Naive thymus-derived CD8-positive, alpha-beta T cell (primary cell): ENCODE measurements at regions not wholly inside any gene's neighbourhood (a gene's known extent, or its start where the extent isn't known, plus 50 kb on each side); places are given as distances from the start of the nearest gene placed in this dataset.

Experiments used
- ATAC-seq, 2 donors: fragments of 150-1000 bp; cut with Tn5 transposase in 1 of 2; sonication (Bioruptor Pico), chemical (Tn5 transposase) in 1 of 2; 1 replicate in 1 of 2; 2 replicates in 1 of 2; pipeline ENCODE4 v1.10.0; 2021; ENCODE audit warnings: mild to moderate bottlenecking in 2 of 2, moderate library complexity in 2 of 2
- POLR2A ChIA-PET: fragments of 350-600 bp; sonication (Branson Sonifier 250); formaldehyde crosslinking; loops from one replicate; lab custom pipeline; 2021; ENCODE audit warnings: antibody characterized with exemption; lab: Charles Lee
- DNase-seq, 10 donors: peaks; one replicate each; pipeline versions ENCODE4 v3.0.0 to v3.0.0-alpha.2; 2020 to 2022
- H3K27ac Mint-ChIP-seq, 10 donors: one replicate each; pipeline ENCODE4 v1.8.0; 2020 to 2022; ENCODE audit warnings: mild to moderate bottlenecking in 10 of 10, mixed read lengths in 10 of 10, moderate library complexity in 4 of 10, inconsistent platforms in 1 of 10
- H3K27me3 Mint-ChIP-seq, 5 donors: one replicate each; pipeline ENCODE4 v1.8.0; 2021 to 2022; ENCODE audit warnings: mixed read lengths in 5 of 5
- H3K36me3 Mint-ChIP-seq, 3 donors: one replicate each; pipeline ENCODE4 v1.8.0; 2020 to 2022; ENCODE audit warnings: mixed read lengths in 3 of 3, mild to moderate bottlenecking in 2 of 3, inconsistent platforms in 1 of 3
- H3K4me1 Mint-ChIP-seq, 4 donors: one replicate each; pipeline ENCODE4 v1.8.0; 2021 to 2022; ENCODE audit warnings: mixed read lengths in 4 of 4
- H3K4me3 Mint-ChIP-seq, 10 donors: one replicate each; pipeline ENCODE4 v1.8.0; 2020 to 2022; ENCODE audit warnings: mild to moderate bottlenecking in 10 of 10, mixed read lengths in 10 of 10, moderate library complexity in 6 of 10, inconsistent platforms in 1 of 10
- H3K9me3 Mint-ChIP-seq, 9 donors: one replicate each; pipeline ENCODE4 v1.8.0; 2020 to 2022; ENCODE audit warnings: mixed read lengths in 9 of 9, mild to moderate bottlenecking in 3 of 9, inconsistent platforms in 1 of 9, moderate library complexity in 1 of 9

DNA sequence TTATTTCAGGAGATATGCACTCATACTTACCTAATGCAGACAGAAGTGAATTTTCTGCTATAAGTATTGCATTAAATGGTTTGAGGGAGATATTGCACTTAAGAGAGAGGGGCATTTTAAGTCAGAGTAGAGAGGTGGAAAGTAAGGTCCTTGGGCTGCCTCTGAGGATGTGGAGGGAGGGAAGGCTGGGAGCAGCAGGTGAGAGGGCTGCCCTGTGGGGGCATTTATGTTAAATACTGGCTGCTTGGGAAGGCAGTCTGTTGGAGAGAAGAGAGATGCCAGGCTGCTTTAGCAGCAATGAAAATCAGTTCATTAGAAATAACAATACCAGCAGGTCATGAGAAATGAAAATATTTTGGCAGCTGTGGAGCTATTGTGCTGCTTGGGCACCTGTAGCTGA, 576.2 kb upstream of the HS6ST1 start:
- ATAC-seq (no peak), DNase-seq (no peak)
- POLR2A ChIA-PET, result no interaction called here
- Mint-ChIP-seq H3K27me3 (peaks cover 0 to 8% (median 0%) of the 10 kb centered on the region in 5 donors), H3K36me3 (no peaks in the 10 kb centered on the region), H3K9me3 (peaks cover 0 to 2% (median 0%) of the 10 kb centered on the region in 9 donors), H3K27ac (no peak overlapping the region), H3K4me3 (no peak overlapping the region), H3K4me1 (no peaks in the 10 kb centered on the region)

DNA sequence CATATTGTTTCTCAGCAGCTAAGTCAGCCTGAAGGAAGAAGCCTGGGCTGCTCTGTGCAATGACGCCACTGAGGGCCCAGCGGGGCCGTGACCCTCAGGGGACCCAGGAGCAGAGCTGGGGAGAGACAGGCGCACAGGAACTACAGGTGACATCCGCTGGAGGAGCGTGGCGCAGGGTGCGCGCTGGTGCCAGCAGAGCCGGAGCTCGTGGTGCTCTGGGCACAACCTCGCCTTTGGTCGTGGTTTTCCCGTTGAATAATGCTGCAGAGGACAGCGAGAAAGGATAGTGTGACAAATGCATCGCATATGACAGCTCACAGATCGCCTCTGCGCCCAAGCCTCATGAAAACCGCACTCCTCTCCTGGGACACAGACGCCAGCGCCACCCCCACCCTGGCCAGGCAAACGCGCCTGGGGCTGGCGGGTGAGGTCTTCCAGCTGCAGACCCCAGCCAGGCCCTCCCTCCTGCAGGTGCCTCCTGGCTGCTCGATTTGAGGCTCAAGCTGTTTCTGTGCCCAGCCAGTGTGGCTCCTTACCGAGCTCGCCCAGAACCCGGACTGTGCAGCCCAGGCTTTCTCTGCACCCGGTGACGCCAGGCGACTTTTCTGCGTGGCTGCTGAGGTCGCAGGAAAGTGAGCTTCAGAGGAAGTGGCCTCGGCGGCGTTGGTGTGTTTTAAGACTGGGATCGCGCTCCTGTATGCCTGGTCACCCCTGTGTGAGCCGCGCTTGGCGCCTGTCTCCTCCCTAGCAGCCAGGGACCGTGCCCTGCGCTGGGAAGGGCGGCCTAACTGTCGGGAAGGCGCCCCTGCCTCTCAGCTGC, 583.1 kb upstream of the HS6ST1 start:
- Mint-ChIP-seq H3K27me3 (peaks cover 0 to 5% (median 3%) of the 10 kb centered on the region in 5 donors), H3K4me3 (no peak overlapping the region), H3K36me3 (no peaks in the 10 kb centered on the region), H3K9me3 (peaks cover 0 to 4% (median 0%) of the 10 kb centered on the region in 9 donors), H3K4me1 (peaks cover 0 to 5% (median 0%) of the 10 kb centered on the region in 4 donors), H3K27ac (no peak overlapping the region)
- ATAC-seq, result no peak
- POLR2A ChIA-PET, result no interaction called here
- peak in 1 of 10 donors; percentile 54 for DNase-seq

DNA sequence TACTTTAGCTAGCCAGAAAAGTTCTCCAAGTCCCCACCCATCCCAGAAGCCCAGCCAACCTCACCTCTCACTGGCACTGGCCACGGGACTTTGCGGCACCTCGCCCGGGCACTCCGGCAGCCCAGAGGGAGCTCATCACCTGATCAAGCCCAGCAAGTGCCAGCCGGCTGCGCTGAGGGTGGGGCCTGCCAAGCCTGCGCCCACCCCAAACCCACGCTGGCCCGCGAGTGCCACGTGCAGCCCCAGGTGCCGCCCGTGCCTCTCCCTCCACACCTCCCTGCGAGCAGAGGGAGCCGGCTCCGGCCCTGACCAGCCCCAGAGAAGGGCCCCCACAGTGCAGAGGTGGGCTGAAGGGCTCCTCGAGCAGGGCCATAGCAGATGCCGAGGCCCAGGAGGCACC, 585.0 kb upstream of the HS6ST1 start:
- H3K27me3 Mint-ChIP-seq, result peaks cover 0 to 4% (median 0%) of the 10 kb centered on the region in 5 donors
- ATAC-seq (no peak), DNase-seq (peak in 1 of 10 donors; percentile 60)
- no peaks in the 10 kb centered on the region for H3K36me3 Mint-ChIP-seq
- H3K4me3 Mint-ChIP-seq, result no peak overlapping the region
- H3K4me1 Mint-ChIP-seq, result peaks cover 0 to 5% (median 0%) of the 10 kb centered on the region in 4 donors
- POLR2A ChIA-PET, result no interaction called here
- H3K27ac Mint-ChIP-seq, result no peak overlapping the region
- peaks cover 0 to 4% (median 0%) of the 10 kb centered on the region in 9 donors for H3K9me3 Mint-ChIP-seq

DNA sequence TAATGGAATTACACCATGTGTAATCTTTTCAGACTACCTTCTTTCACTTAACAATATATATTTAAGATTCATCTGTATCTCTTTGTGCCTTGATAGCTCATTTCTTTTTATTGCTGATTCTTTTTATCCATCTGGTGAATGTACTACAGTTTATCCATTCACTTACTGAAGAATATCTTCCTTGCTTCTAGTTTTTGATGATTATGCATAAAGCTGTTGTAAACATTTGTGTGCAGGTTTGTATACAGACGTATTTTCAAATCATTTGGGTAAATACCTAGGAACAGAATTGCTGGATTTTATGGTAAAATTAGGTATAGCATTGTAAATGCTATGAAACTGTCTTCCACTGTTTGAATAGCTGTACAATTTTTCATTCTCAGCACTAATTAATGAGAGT, 592.6 kb upstream of the HS6ST1 start:
- Mint-ChIP-seq H3K27me3 (peaks cover 0 to 1% (median 0%) of the 10 kb centered on the region in 5 donors), H3K27ac (no peak overlapping the region), H3K4me3 (no peak overlapping the region), H3K36me3 (no peaks in the 10 kb centered on the region), H3K9me3 (peaks cover 0 to 17% (median 3%) of the 10 kb centered on the region in 9 donors), H3K4me1 (no peaks in the 10 kb centered on the region)
- no peak for ATAC-seq
- DNase-seq, result no peak
- POLR2A ChIA-PET, result no interaction called here

DNA sequence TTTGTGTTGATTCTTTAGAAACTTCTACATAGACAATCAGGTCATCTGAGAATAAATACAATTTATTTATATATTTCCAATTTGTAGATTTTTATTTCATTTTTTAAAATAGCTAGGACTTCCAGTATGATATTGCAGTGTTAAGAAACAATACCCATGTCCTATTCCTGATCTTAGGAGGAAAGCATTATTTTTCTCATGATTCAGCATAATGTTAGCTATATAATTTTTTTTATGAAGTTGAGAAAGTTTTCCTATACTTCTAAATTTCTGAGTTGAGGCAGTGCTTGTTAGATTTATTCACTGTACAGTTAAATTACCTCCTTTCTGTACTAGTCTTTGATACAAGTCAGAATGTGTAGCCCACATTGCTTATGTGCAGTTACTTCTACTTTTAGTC, 595.7 kb upstream of the HS6ST1 start:
- no peaks in the 10 kb centered on the region for H3K4me1 Mint-ChIP-seq
- POLR2A ChIA-PET, result no interaction called here
- H3K4me3 Mint-ChIP-seq, result no peak overlapping the region
- H3K27me3 Mint-ChIP-seq, result peaks cover 0 to 3% (median 0%) of the 10 kb centered on the region in 5 donors
- H3K36me3 Mint-ChIP-seq, result no peaks in the 10 kb centered on the region
- H3K9me3 Mint-ChIP-seq, result peaks cover 0 to 22% (median 10%) of the 10 kb centered on the region in 9 donors
- DNase-seq, result no peak
- H3K27ac Mint-ChIP-seq, result no peak overlapping the region
- no peak for ATAC-seq

DNA sequence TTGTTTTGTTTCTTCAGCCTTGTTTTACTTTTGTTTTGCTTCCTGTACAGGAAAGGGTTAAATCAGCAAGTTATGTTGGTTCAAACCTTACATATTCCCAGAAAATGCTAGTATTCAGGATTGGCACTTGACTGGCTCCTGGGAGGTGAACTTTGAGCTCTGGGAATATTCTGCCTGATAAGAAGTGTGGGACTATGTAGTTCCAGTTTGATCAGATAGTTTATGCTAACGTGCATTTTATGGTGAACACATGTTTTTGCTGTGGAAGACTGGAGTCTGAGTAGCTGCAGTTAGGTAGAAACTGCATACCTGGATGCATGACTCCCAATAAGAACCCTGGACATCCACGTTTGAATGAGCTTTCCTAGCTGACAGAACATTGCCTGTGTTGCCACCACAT, 603.1 kb upstream of the HS6ST1 start:
- Mint-ChIP-seq H3K4me1 (peaks cover 0 to 2% (median 0%) of the 10 kb centered on the region in 4 donors), H3K9me3 (peaks cover 0 to 16% (median 10%) of the 10 kb centered on the region in 9 donors), H3K36me3 (no peaks in the 10 kb centered on the region), H3K27ac (no peak overlapping the region), H3K27me3 (peaks cover 0 to 14% (median 0%) of the 10 kb centered on the region in 5 donors), H3K4me3 (no peak overlapping the region)
- no peak for DNase-seq
- ATAC-seq, result no peak
- POLR2A ChIA-PET, result no interaction called here

DNA sequence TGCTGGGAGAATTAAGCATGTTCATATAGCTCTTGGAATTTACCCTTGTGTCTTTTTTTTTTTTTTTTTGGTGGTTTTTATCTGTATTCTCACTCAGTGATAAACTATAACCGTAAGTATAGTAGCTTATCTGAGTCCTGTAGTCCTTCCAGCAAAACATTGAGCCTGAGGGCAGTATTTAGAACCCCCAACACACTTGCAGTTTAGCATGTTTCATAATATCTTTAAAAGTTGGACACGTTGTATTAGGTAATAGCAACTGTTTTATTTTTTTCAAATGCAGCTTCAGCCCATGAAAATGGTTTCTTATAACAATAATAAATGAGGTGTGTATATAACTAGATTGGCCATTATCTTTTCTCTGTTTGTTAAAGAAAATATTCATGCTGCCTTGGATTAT, 603.5 kb upstream of the HS6ST1 start:
- POLR2A ChIA-PET, result no interaction called here
- no peak for ATAC-seq
- H3K27me3 Mint-ChIP-seq, result peaks cover 0 to 14% (median 0%) of the 10 kb centered on the region in 5 donors
- H3K4me1 Mint-ChIP-seq, result peaks cover 0 to 2% (median 0%) of the 10 kb centered on the region in 4 donors
- no peaks in the 10 kb centered on the region for H3K36me3 Mint-ChIP-seq
- no peak overlapping the region for H3K4me3 Mint-ChIP-seq
- no peak overlapping the region for H3K27ac Mint-ChIP-seq
- DNase-seq, result no peak
- peaks cover 0 to 13% (median 9%) of the 10 kb centered on the region in 9 donors for H3K9me3 Mint-ChIP-seq

DNA sequence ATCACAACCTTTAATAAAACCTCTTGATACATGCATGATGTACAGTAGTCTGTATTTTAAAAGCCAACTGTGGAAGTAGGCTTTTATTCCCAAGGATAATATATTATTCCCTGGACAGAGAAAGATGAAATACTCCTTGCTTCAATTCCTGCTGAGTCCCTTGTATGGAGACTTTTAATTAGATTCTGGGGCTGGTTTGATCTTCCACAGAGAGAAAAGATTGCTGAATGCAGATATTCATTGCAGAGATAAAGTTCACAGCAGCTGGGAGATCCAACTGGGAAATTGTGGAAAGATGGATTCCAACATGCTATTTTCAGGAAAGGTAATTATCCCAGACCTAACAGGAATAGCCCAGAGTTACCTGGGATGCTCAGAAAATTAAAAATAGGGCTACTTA, 607.0 kb upstream of the HS6ST1 start:
- Mint-ChIP-seq H3K27me3 (peaks cover 0 to 10% (median 0%) of the 10 kb centered on the region in 5 donors), H3K36me3 (no peaks in the 10 kb centered on the region), H3K9me3 (peaks cover 0 to 11% (median 2%) of the 10 kb centered on the region in 9 donors)

DNA sequence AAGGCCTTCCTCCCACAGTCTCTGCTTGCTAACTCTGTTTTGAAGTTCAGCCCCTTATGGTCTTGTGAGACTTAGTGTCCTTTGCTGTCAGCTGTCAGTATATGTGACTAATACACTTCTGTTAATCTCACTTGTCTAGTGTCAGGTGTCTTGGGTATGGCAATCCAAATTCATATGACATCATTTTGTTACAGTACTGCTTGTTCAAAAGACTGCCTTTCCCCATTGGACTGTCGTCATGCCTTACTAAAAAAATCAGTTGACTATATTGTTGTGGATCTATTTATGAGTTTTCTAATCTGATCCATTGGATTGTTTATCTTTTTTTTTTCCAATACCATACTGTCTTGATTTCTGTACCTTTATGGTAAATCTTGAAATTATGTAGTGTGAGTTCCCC, 611.4 kb upstream of the HS6ST1 start:
- POLR2A ChIA-PET, result no interaction called here
- H3K27ac Mint-ChIP-seq, result no peak overlapping the region
- ATAC-seq, result no peak
- H3K27me3 Mint-ChIP-seq, result no peaks in the 10 kb centered on the region
- H3K4me3 Mint-ChIP-seq, result no peak overlapping the region
- peaks cover 0 to 11% (median 2%) of the 10 kb centered on the region in 9 donors for H3K9me3 Mint-ChIP-seq
- peaks cover 0 to 1% (median 0%) of the 10 kb centered on the region in 3 donors for H3K36me3 Mint-ChIP-seq
- H3K4me1 Mint-ChIP-seq, result no peaks in the 10 kb centered on the region
- DNase-seq, result no peak

More for the DNA sequence above, 607.0 kb upstream of the HS6ST1 start:
- no peak for DNase-seq
- POLR2A ChIA-PET, result no interaction called here
- ATAC-seq, result no peak
- Mint-ChIP-seq H3K4me3 (no peak overlapping the region), H3K27ac (no peak overlapping the region), H3K4me1 (peaks cover 0 to 2% (median 0%) of the 10 kb centered on the region in 4 donors)

DNA sequence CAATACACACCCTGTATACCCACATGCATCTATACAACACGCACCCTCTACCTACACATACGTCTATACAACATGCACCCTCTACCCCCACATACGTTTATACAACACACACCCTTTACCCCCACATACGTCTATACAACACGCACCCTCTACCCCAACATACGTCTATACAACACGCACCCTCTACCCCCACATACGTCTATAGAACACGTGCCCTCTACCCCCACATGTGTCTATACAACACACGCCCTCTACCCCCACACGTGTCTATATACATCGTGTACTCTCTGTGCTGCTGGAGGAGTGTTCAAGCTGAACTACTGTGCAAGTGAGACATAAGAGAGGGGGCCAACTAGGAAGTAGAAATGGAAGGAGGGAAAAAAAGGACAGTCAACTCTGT, 621.7 kb upstream of the HS6ST1 start:
- Mint-ChIP-seq H3K4me3 (no peak overlapping the region), H3K4me1 (no peaks in the 10 kb centered on the region), H3K9me3 (peaks cover 0 to 12% (median 3%) of the 10 kb centered on the region in 9 donors), H3K27me3 (peaks cover 0 to 11% (median 4%) of the 10 kb centered on the region in 5 donors), H3K27ac (no peak overlapping the region), H3K36me3 (no peaks in the 10 kb centered on the region)
- ATAC-seq (no peak), DNase-seq (no peak)
- POLR2A ChIA-PET, result no interaction called here

DNA sequence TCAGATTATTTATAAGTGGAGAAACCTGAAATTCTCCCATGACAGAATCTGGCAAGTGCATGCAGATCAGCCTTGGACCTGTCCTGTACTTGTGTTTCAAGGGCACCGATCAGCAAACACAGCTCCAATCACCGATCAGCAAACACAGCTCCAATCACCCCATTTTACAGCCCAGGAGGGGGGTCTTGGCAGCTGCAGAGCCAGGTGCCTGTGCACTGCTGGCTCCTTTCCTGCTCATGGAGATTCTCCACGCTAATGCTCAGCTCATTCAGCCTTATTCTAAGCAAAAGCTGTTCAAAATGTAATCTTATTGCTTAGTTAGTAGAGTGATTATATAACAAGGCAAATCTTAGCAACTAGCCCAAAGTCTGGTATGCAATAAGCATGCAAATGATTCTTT, 623.1 kb upstream of the HS6ST1 start:
- Mint-ChIP-seq H3K4me1 (no peaks in the 10 kb centered on the region), H3K9me3 (peaks cover 2 to 16% (median 5%) of the 10 kb centered on the region in 9 donors), H3K4me3 (no peak overlapping the region), H3K36me3 (no peaks in the 10 kb centered on the region), H3K27ac (no peak overlapping the region), H3K27me3 (peaks cover 0 to 15% (median 0%) of the 10 kb centered on the region in 5 donors)
- POLR2A ChIA-PET, result no interaction called here
- ATAC-seq (no peak), DNase-seq (no peak)

DNA sequence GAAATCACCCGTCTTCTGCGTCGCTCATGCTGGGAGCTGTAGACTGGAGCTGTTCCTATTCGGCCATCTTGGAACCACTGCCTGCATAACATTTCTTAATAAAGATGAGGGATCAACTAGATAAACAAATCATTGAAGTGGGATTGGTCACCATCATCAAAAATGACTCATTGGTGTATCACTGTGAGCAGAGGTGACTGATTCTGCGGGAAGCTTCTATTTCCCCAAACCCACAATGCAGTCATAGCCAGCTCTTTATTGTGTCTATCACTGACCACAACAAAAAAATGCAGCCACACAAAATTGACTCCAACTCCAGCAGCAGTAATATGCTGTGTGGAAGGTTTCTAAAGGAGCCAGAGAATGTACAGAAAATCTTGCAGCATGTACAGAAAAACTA, 630.7 kb upstream of the HS6ST1 start:
- H3K4me1 Mint-ChIP-seq, result no peaks in the 10 kb centered on the region
- H3K27ac Mint-ChIP-seq, result no peak overlapping the region
- ATAC-seq, result no peak
- POLR2A ChIA-PET, result no interaction called here
- DNase-seq, result no peak
- no peak overlapping the region for H3K4me3 Mint-ChIP-seq
- peaks cover 0 to 12% (median 0%) of the 10 kb centered on the region in 3 donors for H3K36me3 Mint-ChIP-seq
- peaks cover 0 to 34% (median 4%) of the 10 kb centered on the region in 5 donors for H3K27me3 Mint-ChIP-seq
- peaks cover 2 to 28% (median 9%) of the 10 kb centered on the region in 9 donors for H3K9me3 Mint-ChIP-seq

DNA sequence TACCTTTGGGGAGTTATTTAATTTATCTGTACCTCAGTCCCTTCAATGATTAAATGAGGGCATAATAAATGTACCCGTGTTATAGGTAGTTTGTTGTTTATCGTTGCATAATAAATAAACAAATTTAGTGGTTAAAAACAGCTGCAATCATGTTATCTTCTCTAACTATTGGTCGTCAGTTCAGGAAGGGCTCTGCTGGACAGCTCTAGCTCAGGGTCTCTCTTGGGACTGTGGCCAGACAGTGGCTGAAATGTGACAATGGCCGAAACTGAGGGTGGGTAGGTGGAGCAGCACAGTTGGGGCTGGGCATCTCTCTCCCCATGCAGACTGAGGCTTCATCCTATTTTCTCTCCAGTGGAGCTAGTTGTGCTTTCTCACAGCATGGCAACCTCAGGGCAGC, 632.1 kb upstream of the HS6ST1 start:
- POLR2A ChIA-PET, result no interaction called here
- ATAC-seq (no peak), DNase-seq (no peak)
- peaks cover 0 to 34% (median 4%) of the 10 kb centered on the region in 5 donors for H3K27me3 Mint-ChIP-seq
- peaks cover 2 to 15% (median 6%) of the 10 kb centered on the region in 9 donors for H3K9me3 Mint-ChIP-seq
- H3K36me3 Mint-ChIP-seq, result peaks cover 0 to 12% (median 0%) of the 10 kb centered on the region in 3 donors
- H3K4me3 Mint-ChIP-seq, result no peak overlapping the region
- no peak overlapping the region for H3K27ac Mint-ChIP-seq
- no peaks in the 10 kb centered on the region for H3K4me1 Mint-ChIP-seq
